Dermis blood vessel endothelial cell (primary cell): ENCODE measurements at regions not wholly inside any gene's neighbourhood (a gene's known extent, or its start where the extent isn't known, plus 50 kb on each side); places are given as distances from the start of the nearest gene placed in this dataset.

Experiments used
- DNase-seq: peaks from one replicate; pipeline ENCODE4 v3.0.0; 2010

DNA sequence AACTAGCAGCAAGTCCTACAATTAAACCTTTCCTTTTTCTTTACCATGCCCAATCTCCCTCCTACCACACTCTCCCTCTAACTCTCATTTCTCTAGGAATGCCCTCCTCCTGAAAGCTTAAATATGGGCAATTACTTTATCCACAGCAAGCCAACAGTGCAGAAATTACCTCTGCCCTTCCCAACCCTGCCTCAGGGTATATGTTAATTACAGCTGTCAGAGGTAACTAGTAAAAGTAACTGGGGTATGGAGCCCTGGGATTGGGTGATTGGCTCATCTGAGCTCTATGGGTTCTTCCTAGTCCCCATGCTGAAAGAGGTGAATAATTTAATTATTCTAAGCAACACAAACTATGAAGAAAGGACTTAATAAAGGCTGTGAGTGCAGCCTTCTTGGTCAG lies 478.9 kb upstream of the NMUR2 start:
- DNase-seq: no peak

GRCh38 chr5:152900332-152900731 lies 495.3 kb upstream of the NMUR2 start:
- no peak for DNase-seq

- no peak for DNase-seq
Measured at GRCh38 chr5:152901754-152902153, 496.7 kb upstream of the NMUR2 start.

- DNase-seq: no peak
Measured at GRCh38 chr5:152905286-152905685, 500.2 kb upstream of the NMUR2 start.

GRCh38 chr5:152907488-152908245 lies 502.6 kb upstream of the NMUR2 start:
- no peak for DNase-seq

GRCh38 chr5:152912924-152913323 lies 507.8 kb upstream of the NMUR2 start:
- no peak for DNase-seq

DNA sequence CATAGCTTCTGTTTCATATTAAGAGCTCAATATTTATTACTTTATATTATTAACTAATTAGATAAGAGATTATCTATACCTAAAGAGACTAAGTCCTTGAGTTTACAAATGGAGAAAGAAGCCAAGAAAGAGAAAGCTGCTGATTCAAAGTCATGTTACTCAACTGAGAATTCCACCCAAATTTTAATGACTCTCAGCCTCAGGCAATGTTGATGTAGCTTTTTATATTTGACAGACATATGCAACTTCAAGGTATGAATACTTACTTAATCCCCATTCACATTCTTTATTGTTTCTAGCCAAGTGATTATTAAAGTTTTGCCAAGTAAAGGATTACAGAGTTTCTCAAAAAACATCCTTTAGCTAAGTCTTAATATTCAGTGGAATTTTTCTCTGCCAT lies 527.5 kb upstream of the NMUR2 start:
- DNase-seq: no peak

GRCh38 chr5:152933056-152933455 lies 528.0 kb upstream of the NMUR2 start:
- DNase-seq: no peak

DNA sequence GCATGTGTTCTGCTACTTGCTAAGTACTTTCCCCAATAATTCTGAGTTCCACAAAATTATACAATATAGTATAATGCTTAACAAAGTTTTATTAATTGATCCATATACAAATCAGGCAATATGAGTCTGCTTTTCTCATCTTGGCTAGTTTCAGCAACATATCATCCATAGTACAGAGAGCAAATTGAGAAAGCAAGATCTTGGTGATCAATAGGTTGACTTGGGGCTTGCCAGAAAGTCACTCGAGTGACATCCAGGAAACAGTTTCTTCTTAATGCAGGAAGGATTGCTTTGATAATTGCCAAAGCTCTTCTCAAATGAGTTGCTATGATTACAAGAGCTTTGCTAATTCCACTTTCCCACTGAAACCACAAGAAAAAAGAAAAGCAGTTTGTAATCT lies 533.6 kb upstream of the NMUR2 start:
- no peak for DNase-seq

DNA sequence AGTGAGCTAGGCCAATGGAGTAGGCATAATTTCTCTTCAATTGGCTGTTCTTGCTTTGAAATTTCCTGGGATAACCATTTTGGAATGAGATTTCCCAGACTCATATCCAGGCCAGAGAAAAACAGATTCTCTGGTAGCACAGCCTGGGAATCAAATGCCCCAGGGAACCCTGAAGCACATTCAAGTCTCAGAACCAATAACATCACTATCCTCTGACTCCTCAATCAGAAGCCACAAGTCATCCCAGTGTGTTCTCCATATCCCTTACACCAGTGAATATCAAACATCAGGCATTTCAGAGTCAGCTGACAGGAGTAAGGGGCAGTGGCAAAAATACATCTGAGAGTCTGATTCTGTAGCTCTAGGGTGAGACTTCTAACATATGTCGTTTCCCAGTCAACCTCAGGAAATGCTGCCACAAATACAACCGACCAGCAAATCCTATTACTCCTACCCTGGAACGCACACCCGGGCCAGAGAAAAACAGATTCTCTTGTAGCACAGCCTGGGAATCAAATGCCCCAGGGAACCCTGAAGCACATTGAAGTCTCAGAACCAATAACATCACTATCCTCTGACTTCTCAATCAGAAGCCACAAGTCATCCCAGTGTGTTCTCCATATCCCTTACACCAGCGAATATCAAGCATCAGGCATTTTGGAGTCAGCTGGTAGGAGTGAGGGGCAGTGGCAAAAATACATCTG lies 537.7 kb upstream of the NMUR2 start:
- no peak for DNase-seq

- DNase-seq: no peak
Measured at GRCh38 chr5:152953788-152954483, 536.5 kb upstream of the GRIA1 start.

DNA sequence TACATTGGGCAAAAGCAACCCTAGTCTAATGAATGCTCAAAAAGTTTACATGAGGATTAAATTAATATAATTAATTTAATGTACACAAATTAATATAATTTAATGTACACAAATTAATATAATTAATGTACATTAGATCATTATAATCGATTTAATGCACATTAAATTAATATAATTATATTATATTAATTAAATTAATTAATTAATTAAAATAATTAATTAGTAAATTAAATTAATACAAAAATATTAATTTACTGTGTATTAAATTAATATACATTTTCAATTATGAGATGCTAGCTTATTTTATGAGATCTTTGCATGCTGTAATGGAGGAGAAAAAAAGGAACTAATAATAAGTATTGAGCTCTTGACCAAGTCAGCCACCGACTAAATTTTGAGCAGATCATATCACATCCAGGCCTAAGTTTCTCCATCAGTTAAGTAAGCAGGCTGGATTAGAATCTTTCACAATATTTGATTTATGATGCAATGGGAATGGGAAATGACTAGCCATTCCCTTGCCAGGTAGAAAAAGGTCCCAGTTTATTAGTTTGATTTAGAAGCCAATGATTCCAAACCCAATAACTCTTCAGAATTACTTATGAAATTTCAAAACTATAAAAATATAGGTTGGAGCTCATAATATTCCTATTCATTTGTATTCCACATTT lies 533.4 kb upstream of the GRIA1 start:
- DNase-seq: no peak

DNA sequence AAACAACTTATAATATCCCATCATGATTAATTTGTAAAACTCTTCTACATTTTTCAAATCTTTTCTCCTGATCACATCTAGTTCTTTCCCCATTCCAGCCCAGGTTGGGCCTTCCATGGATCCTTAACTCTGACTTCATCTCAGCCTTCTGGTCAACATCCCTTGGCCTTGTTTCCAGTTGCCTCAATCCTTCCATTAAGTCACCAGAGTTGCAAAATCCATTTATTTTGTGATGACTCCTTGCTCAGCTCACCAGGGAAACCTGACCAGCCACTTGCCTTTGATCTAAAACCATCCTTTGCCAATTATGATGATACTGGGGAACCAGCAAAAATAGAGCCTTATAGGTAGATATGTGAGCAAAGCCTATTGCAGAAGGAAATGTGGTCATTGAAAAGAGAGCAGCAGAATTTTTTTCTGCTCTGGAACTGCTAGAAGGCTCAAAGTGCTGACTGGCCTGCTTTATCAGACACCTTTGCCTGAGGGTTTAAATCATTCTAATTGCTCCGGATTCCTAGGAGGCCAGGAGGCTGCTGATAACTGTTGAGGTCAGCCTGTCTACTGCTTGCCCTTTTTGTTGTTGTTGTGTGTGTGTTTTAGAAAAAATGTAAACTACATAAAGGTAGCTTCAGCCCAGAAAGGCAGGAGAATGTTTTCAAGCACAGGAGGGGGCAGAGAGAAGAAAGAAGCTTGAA lies 512.2 kb upstream of the GRIA1 start:
- no peak for DNase-seq

DNA sequence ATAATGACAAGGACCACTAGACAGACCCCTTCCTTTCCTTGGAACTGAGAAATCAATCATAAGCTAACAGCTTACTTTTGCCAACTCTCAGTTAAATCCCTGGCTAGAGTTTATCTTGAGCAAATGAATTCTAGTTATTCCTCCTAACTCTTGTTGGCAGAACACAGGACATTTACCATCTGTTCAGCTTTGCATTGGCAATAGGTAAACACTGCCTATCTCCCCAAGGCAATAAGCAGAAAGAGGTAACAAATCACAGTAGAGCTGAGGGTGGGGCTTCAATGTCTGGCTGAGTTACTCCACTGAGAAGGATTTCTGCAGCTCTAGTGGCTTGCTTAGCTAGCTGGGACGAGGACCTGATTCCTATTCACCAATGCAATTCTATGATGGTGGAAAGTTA lies 503.3 kb upstream of the GRIA1 start:
- no peak for DNase-seq

DNA sequence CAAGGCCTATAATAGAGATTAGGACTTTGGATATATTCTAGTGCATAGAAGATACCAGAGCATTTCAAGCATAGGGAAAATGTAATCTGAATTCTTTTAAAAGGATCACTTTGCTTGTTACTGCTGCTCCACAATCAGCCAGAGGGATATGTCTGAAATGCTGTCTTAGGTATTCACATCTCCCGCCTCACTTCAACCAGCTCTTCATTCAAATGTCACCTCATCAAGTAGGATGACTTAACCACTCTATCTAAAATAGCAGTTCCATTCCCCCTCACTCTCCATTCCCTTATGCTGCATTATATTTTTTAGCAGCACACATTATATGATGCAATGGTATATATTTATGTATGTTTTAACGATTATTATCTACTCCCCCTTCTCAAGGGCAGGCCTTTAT lies 500.3 kb upstream of the GRIA1 start:
- DNase-seq: no peak

DNA sequence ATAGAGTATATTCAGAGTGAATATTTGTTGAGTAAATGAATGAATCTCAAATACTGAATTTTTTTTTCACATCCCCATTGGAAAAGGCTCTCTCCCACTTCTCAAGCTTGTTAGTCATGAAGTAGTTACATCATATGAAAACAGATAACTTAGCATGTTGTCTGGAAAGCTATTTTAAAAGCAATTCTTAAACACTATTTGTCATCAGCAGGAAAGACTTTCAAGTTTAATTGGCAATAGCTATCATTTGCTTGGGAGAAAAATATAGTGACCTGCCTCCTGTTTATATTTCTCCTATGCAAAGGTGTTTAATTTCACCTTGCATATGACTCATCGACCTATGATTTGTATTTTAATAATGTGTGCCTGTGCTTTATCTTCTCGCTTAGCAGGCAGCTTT lies 499.8 kb upstream of the GRIA1 start:
- DNase-seq: no peak

DNA sequence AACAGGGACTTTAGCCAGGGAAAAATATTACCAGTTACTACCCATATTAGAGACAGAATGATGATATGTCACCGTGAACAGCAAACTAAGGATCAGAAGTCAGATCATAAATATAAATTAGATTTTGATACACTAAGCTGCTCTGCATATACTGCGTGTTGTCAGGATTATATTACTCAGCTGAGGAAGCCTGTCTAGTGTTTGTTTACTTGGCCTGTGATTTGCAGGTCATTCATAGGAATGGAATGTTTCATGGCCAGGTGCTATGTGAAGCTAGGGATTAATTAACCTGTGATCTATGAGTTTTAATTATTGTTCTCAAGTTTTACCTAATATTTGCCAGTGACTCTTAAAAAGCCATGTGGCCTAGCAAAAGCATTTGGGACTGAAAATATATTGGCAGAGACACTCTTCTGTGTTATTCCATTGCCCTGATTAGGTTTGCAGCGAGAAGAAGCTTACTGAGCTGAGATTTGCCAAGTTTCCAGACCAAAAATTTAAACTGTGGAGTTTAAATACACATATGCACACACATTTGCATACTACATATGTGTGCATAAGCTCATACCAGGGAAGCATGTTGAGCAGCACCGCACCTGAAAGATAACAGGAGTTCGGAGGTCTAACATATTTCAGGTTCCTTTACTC lies 496.3 kb upstream of the GRIA1 start:
- no peak for DNase-seq

GRCh38 chr5:152995214-152995725 lies 495.2 kb upstream of the GRIA1 start:
- no peak for DNase-seq

- DNase-seq: no peak
Measured at GRCh38 chr5:153005711-153006110, 484.8 kb upstream of the GRIA1 start.

- no peak for DNase-seq
Measured at GRCh38 chr5:153006681-153007080, 483.8 kb upstream of the GRIA1 start.

- no peak for DNase-seq
Measured at GRCh38 chr5:153014194-153014593, 476.3 kb upstream of the GRIA1 start.

- no peak for DNase-seq
Measured at GRCh38 chr5:153018121-153018520, 472.3 kb upstream of the GRIA1 start.
